Activated CD8-positive, alpha-beta memory T cell treated with anti-CD3 and anti-CD28 coated beads for 1 hour (primary cell): ENCODE measurements at regions not wholly inside any gene's neighbourhood (a gene's known extent, or its start where the extent isn't known, plus 50 kb on each side); places are given as distances from the start of the nearest gene placed in this dataset.
"Not testable (repeated sequence)": the region's sequence is repeated elsewhere in the genome, so short reads cannot be mapped to it uniquely, and the experiment has no call there.

Source experiments
- DNase-seq, 2 donors: peaks; one replicate each; pipeline ENCODE4 v3.0.0-alpha.2; 2020; ENCODE audit warnings: low read depth in 1 of 2; ENCODE audit errors: extremely low read depth in 1 of 2

DNA sequence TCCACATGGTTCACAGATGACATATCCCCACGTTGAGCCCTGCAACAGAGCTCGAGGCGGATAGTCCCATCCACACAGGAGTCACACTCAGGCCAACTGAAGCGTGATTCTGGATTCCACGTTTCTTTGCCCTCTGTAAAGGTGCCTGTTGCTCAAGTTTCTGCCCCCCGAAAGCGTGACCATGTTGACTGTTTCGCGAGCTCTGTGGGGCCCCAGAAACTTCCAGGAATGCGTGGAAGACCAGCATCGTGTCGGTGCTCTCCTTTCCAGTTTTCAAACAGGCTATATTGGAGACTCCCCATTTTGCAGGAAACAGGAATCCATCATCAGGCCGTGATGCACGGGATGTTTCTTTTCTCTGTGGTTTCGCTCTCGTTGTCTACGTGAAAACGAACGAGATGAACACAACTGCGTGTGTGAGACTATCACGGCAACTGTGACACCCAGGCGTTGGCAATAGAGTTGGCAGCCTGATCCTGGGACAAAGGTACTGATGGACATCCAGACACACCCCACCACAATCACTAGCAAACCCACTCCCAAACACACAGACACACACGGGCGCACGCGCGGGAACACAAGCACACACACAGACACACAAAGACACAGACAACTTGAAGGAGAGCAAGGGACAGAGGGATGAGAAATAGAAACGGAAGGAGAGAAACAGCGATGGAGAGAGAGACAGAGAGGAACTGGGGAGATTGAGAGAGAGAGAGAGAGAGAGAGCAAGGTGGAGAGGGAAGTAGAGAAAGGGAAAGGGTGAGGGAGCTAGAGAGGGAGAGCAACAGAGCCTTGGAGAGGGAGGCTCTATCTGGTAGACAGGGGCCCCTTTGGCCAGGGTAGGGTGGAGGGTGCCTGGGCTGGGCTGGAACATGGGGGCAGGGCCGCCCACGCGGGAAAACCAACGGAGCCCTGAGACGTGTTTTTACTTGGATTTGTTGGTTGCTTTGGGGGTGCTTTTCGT, 1609.3 kb downstream of the SPATA31A7 start:
- DNase-seq = not testable (repeated sequence)

DNA sequence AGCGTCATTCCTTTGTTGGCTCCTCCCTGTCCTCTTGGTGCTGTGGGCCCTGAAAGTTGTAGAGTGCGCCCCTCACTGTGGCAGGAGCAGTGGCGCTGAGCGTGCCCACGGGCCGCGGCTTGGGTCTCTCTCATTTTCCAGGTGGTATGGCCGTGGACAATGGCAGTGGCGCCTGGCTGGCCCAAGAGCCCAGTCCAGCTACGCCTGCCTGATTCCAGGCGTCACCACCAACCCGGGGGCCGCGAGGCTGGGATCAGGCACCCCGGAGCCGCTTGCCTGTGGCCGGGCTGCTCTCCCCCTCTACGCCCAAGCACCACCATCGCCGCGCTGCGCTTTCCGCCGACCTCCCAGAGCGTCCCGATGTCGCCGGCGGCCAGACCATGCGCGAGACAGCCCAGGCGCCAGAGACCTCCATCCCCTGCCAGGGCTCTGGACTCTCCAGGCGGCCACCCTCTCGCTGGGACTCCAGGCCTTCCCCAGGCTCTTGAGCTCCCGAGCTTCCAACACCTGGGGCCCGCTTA, 1610.1 kb downstream of the SPATA31A7 start:
- DNase-seq = not testable (repeated sequence)

DNA sequence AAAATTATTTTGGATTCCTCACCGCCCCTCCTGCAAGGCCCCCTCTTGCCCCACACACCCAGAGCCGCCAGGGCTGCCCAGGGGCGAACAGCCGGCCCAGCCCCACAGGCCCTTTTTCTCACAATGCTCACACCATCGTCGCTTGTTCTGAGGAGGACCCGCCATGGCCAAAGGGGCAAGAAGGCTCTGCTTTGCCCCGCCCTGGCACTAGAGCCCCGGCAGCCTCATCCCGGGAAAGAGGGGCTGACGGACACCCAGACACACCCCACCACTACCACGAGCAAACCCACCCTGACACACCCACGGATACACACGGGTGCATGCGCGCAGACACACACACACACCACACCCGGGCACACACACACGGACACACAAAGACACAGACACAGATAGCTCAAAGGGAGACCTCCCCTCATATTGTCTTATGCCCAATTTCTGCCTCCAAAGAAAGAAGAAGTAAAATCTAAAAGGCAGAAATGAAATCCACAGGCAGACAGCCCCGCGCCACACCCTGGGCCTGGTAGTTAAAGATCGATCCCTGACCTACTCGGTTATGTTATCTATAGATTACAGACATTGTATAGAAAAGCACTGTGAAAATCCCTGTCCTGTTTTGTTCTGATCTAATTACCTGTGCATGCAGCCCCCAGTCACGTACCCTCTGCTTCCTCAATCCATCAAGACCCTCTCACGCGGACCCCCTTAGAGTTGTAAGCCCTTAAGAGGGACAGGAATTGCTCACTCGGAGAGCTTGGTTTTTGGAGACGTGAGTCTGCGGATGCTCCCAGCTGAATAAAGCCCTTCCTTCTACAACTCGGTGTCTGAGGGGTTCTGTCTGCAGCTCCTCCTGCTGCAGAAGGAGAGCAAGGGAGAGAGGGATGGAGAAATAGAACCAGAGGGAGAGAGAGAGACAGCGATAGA, 1610.9 kb downstream of the SPATA31A7 start:
- DNase-seq = not testable (repeated sequence)

DNA sequence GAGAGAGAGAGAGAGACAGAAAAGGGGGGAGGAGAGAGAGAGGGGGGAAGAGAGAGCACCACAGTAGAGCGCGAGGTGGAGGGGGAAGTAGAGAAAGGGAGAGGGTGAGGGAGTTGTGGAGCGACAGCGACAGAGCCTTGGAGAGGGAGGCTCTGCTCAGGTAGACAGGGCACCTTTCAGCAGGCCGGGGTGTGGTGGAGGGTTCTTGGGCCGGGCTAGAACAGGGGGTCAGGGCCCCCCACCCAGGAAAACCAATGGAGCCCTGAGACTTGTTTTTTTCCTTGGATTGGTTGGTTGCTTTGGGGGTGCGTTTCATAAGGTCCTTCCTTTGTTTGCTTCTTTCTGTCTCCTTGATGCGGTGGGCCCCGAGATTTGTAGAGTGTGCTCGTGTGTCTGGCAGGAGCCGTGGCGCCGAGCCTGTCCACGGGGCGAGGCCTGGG, 1611.6 kb downstream of the SPATA31A7 start:
- DNase-seq = not testable (repeated sequence)

DNA sequence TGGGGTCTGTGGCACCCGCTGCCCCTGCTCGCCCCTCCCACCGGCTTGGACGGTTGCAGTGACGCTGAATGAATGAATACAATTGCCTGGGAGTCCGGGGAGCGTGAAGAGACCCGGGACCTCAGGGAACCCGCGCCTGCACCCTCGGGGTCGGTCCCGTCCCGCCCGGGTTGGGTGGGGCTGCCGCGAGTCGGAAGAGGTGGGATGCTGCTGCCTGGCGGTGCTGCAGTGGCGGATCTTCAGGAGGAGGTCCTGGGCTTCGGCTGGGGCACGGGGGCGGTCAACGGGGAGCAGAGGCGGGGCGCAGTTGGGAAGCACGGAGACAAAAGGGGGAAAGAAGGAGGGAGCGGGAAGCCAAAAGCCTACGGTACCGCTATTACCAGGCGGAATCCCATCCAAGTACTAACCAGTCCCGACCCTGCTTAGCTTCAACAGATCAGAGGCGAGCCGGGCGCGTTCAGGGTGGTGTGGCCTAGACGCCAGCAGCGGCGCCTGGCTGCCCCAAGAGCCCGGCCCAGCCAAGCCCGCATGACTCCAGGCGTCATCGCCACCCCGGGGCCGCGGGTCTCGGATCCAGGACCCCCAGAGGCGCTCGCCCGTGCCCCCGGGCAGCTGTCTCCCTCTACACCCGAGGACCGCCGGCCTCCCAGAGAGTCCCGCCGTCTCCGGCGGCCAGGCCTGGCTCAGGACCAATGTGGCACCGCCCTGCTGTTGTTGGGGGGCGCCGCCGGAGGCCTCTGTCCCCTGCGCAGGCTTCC, 1612.3 kb downstream of the SPATA31A7 start:
- peak in 1 of 2 donors; percentile 59 for DNase-seq

DNA sequence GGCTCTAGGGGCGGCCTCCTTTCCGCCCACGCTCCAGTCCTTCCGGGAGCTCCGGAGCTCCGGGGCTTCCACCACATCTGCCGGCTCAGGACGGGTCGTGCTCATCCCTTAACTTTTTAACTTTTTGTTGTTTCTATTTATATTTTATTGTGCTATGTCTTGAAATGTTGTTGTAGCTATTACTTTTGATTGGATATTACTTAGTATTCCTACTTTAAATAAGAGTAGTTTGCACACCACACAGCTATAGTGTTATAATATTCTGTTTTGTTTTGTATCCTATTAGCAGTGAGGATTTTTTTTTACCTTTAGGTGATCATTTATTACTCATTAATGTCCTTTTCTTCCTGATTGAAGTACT, 1612.9 kb downstream of the SPATA31A7 start:
- not testable (repeated sequence) for DNase-seq

DNA sequence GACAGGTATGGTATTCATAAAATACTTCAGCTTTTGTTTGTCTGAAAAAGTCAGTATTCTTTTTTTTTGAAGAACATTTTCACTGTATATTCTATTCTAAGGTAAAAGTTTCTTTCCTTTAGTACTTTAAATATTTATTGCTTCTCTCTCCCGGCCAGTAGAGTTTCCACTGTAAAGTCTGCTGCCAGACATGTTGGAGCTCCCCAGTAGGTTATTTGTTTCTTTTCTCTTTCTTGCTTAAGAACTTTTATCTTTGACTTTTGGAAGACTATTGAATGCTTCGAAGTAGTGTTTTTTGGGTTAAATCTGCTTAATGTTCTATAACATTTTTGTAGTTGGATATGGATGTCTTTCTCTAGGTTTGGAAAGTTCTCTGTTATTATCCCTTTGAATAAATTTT, 1613.3 kb downstream of the SPATA31A7 start:
- not testable (repeated sequence) for DNase-seq

DNA sequence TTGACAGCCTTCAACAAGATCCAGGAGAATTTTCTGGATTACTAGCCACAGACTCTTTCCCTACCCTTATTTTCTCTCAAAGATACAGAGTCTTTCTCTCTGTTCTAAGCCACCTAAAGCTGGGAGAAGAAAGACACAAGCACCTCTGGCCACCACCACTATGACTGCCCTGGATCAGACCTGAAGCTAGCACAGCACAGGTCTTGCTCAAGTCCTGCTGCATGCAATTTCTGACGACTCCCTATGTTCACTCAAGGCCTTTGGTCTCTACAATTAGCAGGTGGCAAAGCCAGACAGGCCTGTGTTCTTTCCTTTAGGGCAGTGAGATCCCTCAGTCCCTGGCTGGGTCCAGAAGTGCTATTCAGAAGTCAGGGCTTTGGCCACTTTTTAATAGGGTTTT, 1614.5 kb downstream of the SPATA31A7 start:
- not testable (repeated sequence) for DNase-seq

DNA sequence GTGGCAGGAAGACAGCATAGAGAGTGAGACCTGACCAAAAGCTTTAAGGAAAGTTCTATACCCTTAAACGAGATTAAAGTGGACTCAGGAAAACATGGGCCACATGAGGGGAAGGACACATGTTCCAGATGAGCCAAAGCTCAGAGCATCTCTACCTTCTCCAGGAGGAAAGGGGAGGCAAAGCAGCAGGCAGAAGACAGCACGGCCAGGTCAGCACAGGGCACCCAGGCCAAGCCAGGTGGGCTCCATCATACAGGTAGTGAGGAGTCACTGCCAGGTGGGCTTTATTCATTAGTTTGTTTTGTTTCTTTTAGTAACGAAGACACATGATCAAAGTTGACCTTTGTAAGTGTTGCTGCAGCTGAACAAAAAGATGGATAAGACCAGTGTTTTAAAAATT, 1617.6 kb downstream of the SPATA31A7 start:
- not testable (repeated sequence) for DNase-seq

DNA sequence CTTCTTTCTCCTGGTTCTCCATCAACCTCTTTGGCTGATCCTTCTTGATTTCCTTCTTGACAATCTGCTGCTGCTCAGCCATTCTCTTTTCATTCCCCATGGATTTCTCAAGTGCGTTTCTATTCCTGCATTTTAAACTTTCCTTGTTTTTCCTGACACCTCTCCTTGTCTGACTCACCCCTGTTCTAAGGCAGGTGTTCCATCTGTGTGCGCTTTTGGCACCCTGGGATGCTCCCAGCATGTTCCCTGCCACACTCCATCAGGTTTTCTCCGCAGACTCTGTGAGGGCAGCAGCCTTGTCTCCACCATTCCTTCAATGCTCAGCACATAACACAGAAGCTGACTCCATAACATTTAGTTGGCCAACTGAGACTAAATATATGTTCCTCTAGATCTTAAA, 1618.2 kb downstream of the SPATA31A7 start:
- DNase-seq = not testable (repeated sequence)

DNA sequence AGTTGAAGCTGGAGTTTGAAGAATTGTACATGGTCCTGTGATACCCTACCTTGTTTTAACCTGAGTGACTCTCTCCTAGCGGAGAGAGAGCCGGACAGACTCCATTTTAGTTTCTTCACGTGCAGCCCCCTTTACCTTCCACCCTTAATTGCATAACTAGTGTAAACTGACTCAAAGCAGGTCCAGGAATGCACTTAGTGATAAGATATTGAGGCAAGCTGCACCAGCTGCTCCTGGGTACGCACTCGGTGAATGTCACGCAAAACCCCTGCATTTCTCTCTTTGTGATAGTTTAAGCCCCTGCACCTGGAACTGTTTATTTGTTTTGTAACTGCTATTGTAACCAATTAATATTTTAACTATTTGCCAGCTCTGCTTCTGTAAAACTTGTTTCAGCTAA, 1620.5 kb downstream of the SPATA31A7 start:
- not testable (repeated sequence) for DNase-seq

DNA sequence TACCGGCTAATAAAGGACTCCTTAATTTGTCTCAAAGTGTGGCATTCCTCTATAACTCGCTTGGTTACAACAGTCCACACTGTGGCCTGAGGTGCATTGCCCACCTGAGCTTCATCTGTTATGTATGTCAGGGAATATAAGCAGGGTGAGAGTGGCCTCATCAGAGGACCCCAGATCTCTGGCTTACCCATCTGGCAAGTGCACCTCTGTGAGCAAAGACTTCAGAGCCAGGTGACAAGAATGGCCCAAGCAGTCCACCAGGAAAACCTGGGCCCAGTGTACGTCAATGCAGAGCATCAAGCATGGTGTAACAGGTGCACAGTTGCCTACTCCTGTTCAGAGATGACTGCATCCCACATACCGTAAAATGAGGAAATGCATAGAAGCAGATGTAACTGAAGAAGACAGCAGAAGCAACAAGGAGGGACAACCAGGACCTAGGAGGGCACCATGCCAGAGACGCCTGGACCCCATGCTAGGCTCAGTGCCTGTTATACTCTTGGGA, 1621.0 kb downstream of the SPATA31A7 start:
- not testable (repeated sequence) for DNase-seq

DNA sequence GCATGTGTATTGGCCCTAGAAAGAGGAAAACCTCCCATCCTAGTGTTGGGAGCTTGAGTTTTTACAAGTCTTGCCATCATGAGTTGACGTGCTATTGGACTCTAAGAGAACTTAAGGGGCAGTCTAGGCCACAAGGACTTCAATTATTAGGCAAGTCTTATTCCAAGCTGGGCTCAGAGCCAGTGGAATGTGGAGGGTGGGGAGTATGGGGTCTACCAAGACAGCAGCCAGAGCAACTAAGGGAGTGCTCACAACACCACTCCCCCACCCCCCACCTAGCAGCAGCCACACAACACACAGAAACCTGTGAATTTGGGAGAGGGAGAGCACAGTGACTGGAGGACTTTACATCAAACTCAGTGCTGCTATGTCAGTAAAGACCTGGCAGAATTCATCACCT, 1625.6 kb downstream of the SPATA31A7 start:
- not testable (repeated sequence) for DNase-seq

DNA sequence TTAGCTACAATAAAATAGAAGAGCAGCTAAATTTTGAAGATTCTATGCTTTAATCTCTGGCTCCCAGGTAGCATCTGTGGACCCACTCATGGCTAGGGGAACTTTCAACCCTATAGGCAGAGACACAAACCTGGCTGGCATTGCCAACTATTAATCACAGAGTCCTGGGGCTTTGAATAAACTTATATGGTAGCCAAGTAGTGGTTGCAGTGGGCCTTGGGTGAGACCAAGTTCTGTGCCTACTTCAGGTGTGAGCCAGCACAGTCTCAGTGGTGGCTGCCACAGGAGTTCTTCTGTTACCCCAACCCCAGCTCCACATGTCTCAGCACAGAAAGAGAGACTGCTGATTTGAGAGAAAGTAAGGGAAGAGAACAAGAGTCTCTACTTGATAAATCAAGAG, 1626.5 kb downstream of the SPATA31A7 start:
- not testable (repeated sequence) for DNase-seq

DNA sequence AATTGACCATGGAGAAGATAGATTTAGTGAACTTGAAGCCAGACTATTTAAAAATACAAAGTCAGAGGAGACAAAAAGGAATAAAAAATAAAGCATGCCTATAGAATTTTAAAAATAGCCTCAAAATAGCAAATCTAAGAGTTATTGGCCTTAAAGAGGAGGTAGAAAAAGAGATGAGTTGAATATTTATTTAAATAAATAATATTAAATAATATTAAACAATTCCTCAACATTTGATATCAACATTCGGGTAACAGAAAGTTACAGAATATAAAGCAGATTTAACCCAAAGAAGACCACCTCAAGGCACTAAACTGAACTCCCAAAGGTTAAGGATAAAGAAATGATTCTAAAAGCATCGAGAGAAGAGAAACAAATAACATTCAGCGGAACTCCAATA, 1627.4 kb downstream of the SPATA31A7 start:
- not testable (repeated sequence) for DNase-seq

DNA sequence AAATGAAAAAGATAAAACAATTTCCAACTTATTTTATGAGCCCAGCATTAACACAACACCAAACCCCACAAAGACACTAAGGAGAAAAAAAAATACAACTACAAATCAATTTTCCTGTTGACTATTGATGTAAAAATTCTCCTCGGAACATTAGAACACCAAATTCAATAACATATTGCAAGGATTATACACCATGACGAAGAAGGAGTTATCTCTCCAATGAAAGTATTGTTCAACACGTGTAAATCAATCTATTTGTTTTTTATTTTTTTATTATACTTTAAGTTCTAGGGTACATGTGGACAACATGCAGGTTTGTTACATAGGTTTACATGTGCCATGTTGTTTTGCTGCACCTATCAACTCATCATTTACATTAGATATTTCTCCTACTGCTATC, 1632.3 kb downstream of the SPATA31A7 start:
- not testable (repeated sequence) for DNase-seq

DNA sequence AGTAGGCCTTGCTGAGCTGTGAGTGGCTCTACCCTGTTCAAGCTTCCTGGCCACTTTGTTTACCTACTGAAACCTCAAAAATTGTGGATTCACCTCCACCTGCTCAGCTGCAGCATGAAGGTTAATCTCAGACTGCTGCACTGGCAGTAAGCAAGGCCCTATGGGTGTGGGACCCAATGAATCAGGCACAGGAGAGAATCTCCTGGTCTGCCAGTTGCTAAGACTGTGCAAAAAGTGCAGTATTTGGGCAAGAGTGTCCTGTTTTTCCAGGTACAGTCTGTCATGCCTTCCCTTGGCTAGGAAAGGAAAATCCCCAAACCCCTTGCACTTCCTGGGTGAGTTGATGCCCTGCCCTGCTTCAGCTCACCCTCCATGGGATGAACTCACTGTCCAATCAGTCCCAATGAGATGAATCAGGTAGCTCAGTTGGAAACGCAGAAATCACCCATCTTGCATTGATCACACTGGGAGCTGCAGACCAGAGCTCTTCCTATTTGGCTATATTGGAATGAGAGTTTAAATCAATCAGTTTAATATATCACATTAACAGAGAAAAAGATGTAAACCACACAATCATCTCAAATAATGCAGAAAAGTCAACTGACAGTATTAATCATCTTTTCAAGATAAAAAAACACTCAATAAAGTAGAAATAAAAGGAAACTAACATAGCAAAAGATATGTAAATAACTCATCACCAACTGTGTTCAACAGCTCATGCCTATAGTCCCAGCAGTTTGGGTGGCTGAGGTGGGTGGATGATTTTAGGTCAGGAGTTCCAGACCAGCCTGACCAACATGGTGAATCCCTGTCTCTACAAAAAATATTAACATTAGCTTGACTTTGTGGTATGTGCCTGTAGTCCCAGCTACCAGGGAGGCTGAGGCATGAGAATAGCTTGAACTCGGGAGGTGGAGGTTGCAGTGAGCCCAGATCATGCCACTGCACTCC, 1638.4 kb downstream of the SPATA31A7 start:
- not testable (repeated sequence) for DNase-seq

DNA sequence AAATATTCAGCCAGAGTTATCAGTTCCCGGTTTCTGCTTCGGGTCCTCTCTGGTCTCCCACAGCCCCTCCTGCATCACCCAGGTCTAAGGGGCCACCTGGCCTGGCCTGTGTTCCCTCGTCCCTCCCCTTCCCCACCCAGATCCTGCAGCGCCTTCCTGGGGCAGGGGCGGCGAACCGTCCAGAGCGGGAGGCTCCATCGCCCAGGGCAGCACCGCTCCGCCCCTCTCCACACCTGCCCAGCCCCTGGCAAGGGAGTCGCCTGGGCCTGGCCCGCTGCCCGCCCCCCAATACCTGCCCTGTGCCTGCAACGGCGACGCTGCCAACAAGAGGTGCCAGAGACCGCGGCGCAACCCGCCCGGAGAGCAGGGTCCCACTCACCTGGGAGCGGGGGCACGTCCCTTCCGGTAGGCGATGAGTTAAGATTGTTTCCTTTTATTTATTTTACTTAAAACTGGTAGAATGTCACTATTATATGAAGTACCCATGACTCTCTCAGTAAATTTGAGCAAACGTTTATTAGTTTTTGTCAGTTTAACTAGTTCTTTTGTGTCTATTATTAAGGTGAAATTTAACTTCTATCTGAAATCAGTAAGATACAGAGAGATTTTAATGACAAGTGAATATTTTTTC, 1641.1 kb downstream of the SPATA31A7 start:
- DNase-seq = not testable (repeated sequence)
